OCI-LY1 (cell line): ENCODE measurements at regions not wholly inside any gene's neighbourhood (a gene's known extent, or its start where the extent isn't known, plus 50 kb on each side); places are given as distances from the start of the nearest gene placed in this dataset.

Source experiments
- CTCF ChIP-seq: fragments of 200-600 bp; sonication (generic), shearing (Covaris generic); IDR thresholded peaks from 2 replicates; pipeline ENCODE4 v1.5.1; 2017; ENCODE audit warnings: mild to moderate bottlenecking, antibody characterized with exemption, low read length, moderate library complexity, mixed read lengths
- EZH2 ChIP-seq: fragments of 200-600 bp; sonication (generic), shearing (Covaris generic); IDR thresholded peaks from 2 replicates; pipeline ENCODE4 v1.8.0; 2017; ENCODE audit warnings: borderline replicate concordance, mixed run types, mild to moderate bottlenecking, antibody characterized with exemption, low read length, moderate library complexity, mixed read lengths

DNA sequence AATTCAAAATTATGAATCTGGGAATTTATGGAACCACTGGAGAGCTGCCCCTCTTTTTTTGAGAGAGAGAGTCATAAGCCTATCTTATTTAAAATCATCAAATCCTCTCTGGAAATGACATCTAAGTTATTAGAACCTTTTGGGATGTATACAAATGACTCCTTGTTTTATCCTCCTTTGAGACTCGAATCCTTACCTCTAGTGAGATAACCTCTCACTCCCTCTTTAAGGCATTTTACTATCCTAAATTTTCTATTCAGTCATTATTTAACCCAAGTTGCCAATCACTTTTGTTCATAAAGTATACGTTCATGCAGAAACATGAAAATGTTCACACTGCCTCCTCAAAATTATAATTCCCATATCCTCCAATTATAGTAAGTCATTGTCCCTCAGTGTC is 313.6 kb upstream of the C1orf87 start:
- TF ChIP-seq CTCF (no peak), EZH2 (no peak)
